SK-N-DZ (cell line): ENCODE measurements at regions not wholly inside any gene's neighbourhood (a gene's known extent, or its start where the extent isn't known, plus 50 kb on each side); places are given as distances from the start of the nearest gene placed in this dataset.
"Not testable (repeated sequence)": the region's sequence is repeated elsewhere in the genome, so short reads cannot be mapped to it uniquely, and the experiment has no call there.

Experiments used
- DNase-seq: peaks from one replicate; pipeline ENCODE4 v3.0.0-alpha.2; 2015; ENCODE audit warnings: low spot score

- no peak for DNase-seq
Measured at GRCh38 chr7:104264285-104264684, 56.5 kb upstream of the ORC5 start.

- DNase-seq, result peak; percentile 12
Measured at GRCh38 chr7:104267701-104268368, 60.0 kb upstream of the ORC5 start.

GRCh38 chr7:104271948-104272347 lies 56.5 kb upstream of the LHFPL3 start:
- DNase-seq, result no peak

GRCh38 chr7:104272767-104273384 lies 55.5 kb upstream of the LHFPL3 start:
- peak; percentile 13 for DNase-seq

- no peak for DNase-seq
Measured at GRCh38 chr7:104275900-104276299, 52.5 kb upstream of the LHFPL3 start.

GRCh38 chr7:104276730-104277129 lies 51.7 kb upstream of the LHFPL3 start:
- not testable (repeated sequence) for DNase-seq
